ENCODE measurements at regions not wholly inside any gene's neighbourhood (a gene's known extent, or its start where the extent isn't known, plus 50 kb on each side); places are given as distances from the start of the nearest gene placed in this dataset.
A peak's percentile ranks its signal among the peaks of the same experiment; 100 is the strongest.

DNA sequence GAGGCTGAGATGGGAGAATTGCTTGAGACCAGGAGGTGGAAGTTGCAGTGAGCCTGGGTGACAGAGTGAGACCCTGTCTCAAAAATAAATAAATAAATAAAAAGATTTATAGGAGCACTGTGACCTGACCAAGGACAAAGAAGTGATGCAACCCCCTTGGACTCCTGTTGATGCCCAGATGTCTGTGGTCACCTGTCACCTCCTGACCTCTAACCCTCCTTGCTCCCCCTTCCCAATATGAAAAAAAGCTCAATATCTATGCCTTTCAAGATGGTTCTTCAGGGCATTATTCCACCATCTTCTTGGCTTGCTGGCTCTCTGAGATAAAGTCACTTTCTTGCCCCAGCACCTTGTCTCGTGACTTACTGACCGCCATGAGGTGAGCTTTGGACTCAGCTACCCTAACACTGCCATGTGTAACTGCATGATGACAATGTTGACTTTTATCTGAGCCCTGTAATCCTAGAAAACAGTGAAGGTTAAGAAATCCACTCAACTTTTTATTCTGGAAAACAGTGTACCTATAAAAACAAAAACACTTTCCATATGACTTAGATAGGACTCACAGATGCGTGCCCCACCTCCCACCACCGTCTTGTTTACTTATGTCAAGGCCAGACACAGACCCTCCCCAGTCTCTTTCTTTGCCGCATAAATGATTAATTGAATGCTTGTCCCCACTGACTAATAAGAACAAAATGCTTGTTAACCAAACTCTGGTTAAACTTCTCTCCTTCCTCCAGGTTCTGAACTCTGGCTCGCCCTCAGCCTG lies 360.5 kb downstream of the BUD13 start (continued):
- TF ChIP-seq ZMAT3 (CRISPR knock-in tag; conservative IDR thresholded peaks at IDR 0.05) (peak; percentile 12; the same call in 1 of the 2 replicates), MIER3 (CRISPR knock-in tag; IDR thresholded peaks at IDR 0.05; ENCODE audit: borderline replicate concordance) (0 out of 2 replicates have a peak, but pooled peaks have one; percentile 19), ZNF256 (CRISPR knock-in tag; conservative IDR thresholded peaks at IDR 0.05) (no peak), IKZF1 (IDR thresholded peaks at IDR 0.05) (no peak), TARDBP (CRISPR knock-in tag; IDR thresholded peaks at IDR 0.05) (peak; percentile 78), RBAK (CRISPR knock-in tag; IDR thresholded peaks at IDR 0.05) (no peak), ZFP36 (IDR thresholded peaks at IDR 0.05; ENCODE audit: borderline replicate concordance, low read depth, low read length, partially characterized antibody) (no peak), ZNF431 (CRISPR knock-in tag; IDR thresholded peaks at IDR 0.05; ENCODE audit: borderline replicate concordance, low read depth) (no peak), NFYC (CRISPR knock-in tag; IDR thresholded peaks at IDR 0.05) (no peak), ZSCAN20 (CRISPR knock-in tag; IDR thresholded peaks at IDR 0.05; ENCODE audit: borderline replicate concordance) (no peak), CREB1 (IDR thresholded peaks at IDR 0.05) (no peak), CREB1 (CRISPR knock-in tag; IDR thresholded peaks at IDR 0.05) (peak; percentile 46; the same call in 1 of the 2 replicates)
- TF ChIP-seq, protein P1, sequence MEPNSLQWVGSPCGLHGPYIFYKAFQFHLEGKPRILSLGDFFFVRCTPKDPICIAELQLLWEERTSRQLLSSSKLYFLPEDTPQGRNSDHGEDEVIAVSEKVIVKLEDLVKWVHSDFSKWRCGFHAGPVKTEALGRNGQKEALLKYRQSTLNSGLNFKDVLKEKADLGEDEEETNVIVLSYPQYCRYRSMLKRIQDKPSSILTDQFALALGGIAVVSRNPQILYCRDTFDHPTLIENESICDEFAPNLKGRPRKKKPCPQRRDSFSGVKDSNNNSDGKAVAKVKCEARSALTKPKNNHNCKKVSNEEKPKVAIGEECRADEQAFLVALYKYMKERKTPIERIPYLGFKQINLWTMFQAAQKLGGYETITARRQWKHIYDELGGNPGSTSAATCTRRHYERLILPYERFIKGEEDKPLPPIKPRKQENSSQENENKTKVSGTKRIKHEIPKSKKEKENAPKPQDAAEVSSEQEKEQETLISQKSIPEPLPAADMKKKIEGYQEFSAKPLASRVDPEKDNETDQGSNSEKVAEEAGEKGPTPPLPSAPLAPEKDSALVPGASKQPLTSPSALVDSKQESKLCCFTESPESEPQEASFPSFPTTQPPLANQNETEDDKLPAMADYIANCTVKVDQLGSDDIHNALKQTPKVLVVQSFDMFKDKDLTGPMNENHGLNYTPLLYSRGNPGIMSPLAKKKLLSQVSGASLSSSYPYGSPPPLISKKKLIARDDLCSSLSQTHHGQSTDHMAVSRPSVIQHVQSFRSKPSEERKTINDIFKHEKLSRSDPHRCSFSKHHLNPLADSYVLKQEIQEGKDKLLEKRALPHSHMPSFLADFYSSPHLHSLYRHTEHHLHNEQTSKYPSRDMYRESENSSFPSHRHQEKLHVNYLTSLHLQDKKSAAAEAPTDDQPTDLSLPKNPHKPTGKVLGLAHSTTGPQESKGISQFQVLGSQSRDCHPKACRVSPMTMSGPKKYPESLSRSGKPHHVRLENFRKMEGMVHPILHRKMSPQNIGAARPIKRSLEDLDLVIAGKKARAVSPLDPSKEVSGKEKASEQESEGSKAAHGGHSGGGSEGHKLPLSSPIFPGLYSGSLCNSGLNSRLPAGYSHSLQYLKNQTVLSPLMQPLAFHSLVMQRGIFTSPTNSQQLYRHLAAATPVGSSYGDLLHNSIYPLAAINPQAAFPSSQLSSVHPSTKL (CRISPR knock-in tag; IDR thresholded peaks at IDR 0.05) = peak; percentile 93
- TF ChIP-seq, protein P2, sequence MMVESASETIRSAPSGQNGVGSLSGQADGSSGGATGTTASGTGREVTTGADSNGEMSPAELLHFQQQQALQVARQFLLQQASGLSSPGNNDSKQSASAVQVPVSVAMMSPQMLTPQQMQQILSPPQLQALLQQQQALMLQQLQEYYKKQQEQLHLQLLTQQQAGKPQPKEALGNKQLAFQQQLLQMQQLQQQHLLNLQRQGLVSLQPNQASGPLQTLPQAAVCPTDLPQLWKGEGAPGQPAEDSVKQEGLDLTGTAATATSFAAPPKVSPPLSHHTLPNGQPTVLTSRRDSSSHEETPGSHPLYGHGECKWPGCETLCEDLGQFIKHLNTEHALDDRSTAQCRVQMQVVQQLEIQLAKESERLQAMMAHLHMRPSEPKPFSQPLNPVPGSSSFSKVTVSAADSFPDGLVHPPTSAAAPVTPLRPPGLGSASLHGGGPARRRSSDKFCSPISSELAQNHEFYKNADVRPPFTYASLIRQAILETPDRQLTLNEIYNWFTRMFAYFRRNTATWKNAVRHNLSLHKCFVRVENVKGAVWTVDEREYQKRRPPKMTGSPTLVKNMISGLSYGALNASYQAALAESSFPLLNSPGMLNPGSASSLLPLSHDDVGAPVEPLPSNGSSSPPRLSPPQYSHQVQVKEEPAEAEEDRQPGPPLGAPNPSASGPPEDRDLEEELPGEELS (CRISPR knock-in tag; IDR thresholded peaks at IDR 0.05) = peak; percentile 72
- TF ChIP-seq, protein P3, sequence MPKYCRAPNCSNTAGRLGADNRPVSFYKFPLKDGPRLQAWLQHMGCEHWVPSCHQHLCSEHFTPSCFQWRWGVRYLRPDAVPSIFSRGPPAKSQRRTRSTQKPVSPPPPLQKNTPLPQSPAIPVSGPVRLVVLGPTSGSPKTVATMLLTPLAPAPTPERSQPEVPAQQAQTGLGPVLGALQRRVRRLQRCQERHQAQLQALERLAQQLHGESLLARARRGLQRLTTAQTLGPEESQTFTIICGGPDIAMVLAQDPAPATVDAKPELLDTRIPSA (CRISPR knock-in tag; IDR thresholded peaks at IDR 0.05; ENCODE audit: borderline replicate concordance) = no peak
- TF ChIP-seq, protein P4, sequence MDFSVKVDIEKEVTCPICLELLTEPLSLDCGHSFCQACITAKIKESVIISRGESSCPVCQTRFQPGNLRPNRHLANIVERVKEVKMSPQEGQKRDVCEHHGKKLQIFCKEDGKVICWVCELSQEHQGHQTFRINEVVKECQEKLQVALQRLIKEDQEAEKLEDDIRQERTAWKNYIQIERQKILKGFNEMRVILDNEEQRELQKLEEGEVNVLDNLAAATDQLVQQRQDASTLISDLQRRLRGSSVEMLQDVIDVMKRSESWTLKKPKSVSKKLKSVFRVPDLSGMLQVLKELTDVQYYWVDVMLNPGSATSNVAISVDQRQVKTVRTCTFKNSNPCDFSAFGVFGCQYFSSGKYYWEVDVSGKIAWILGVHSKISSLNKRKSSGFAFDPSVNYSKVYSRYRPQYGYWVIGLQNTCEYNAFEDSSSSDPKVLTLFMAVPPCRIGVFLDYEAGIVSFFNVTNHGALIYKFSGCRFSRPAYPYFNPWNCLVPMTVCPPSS (IDR thresholded peaks at IDR 0.05) = no peak
- TF ChIP-seq, protein P5, sequence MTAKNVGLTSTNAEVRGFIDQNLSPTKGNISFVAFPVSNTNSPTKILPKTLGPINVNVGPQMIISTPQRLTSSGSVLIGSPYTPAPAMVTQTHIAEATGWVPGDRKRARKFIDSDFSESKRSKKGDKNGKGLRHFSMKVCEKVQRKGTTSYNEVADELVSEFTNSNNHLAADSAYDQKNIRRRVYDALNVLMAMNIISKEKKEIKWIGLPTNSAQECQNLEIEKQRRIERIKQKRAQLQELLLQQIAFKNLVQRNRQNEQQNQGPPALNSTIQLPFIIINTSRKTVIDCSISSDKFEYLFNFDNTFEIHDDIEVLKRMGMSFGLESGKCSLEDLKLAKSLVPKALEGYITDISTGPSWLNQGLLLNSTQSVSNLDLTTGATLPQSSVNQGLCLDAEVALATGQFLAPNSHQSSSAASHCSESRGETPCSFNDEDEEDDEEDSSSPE (CRISPR knock-in tag; IDR thresholded peaks at IDR 0.05) = no peak
- TF ChIP-seq, protein P6, sequence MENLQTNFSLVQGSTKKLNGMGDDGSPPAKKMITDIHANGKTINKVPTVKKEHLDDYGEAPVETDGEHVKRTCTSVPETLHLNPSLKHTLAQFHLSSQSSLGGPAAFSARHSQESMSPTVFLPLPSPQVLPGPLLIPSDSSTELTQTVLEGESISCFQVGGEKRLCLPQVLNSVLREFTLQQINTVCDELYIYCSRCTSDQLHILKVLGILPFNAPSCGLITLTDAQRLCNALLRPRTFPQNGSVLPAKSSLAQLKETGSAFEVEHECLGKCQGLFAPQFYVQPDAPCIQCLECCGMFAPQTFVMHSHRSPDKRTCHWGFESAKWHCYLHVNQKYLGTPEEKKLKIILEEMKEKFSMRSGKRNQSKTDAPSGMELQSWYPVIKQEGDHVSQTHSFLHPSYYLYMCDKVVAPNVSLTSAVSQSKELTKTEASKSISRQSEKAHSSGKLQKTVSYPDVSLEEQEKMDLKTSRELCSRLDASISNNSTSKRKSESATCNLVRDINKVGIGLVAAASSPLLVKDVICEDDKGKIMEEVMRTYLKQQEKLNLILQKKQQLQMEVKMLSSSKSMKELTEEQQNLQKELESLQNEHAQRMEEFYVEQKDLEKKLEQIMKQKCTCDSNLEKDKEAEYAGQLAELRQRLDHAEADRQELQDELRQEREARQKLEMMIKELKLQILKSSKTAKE (CRISPR knock-in tag; IDR thresholded peaks at IDR 0.05; ENCODE audit: borderline replicate concordance) = peak; percentile 68; the same call in 1 of the 2 replicates

All from HepG2 (cell line).